Vagina (tissue), 2 donors: ENCODE measurements at regions not wholly inside any gene's neighbourhood (a gene's known extent, or its start where the extent isn't known, plus 50 kb on each side); places are given as distances from the start of the nearest gene placed in this dataset.

ENCODE experiments used
- POLR2A ChIP-seq, 2 donors: fragments of 450-650 bp; IDR thresholded peaks; one replicate each; pipeline ENCODE4 v1.6.1; 2017; ENCODE audit warnings: antibody characterized with exemption in 2 of 2, mild to moderate bottlenecking in 2 of 2, moderate library complexity in 2 of 2
- POLR2AphosphoS5 ChIP-seq, 2 donors: sonication (generic); formaldehyde crosslinking; IDR thresholded peaks; one replicate each; pipeline ENCODE4 v1.9.0; 2017; ENCODE audit warnings: antibody characterized with exemption in 2 of 2, mild to moderate bottlenecking in 2 of 2, low read depth in 1 of 2; ENCODE audit not compliant: insufficient read depth in 1 of 2
- TF ChIP-seq, protein P1 (sequence below), 3 experiments: fragments of 450-650 bp in 2 of 3; fragments of 200-600 bp in 1 of 3; sonication (generic) in 1 of 3; IDR thresholded peaks; one replicate each; pipeline ENCODE4 v1.5.1; 2017 to 2019; ENCODE audit warnings: antibody characterized with exemption in 3 of 3, mild to moderate bottlenecking in 2 of 3, moderate library complexity in 2 of 3

DNA sequence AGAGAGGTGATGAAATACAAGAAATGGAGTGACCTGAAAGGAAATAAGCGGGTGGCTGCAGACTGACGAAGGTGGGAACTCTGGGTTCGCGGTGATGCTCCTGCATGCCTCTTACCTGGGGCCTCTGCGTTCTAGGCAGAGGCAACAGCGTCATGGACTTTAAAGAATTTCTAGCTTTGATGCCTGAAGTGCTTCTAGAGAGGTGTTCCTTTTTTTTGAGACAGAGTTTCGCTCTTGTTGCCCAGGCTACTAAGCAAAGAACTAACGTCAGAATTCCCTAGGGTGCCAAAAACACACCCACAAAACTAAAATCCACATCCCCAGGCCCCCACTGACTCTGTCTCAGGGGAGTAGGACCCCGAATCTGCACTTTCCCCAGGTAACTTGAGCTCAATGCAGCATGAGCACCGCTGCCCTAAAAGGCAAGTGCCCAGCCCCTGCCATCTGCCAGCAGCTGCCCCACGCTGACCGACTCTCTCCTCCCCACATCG is 110.5 kb upstream of the ID2 start:
- TF ChIP-seq, protein P1, sequence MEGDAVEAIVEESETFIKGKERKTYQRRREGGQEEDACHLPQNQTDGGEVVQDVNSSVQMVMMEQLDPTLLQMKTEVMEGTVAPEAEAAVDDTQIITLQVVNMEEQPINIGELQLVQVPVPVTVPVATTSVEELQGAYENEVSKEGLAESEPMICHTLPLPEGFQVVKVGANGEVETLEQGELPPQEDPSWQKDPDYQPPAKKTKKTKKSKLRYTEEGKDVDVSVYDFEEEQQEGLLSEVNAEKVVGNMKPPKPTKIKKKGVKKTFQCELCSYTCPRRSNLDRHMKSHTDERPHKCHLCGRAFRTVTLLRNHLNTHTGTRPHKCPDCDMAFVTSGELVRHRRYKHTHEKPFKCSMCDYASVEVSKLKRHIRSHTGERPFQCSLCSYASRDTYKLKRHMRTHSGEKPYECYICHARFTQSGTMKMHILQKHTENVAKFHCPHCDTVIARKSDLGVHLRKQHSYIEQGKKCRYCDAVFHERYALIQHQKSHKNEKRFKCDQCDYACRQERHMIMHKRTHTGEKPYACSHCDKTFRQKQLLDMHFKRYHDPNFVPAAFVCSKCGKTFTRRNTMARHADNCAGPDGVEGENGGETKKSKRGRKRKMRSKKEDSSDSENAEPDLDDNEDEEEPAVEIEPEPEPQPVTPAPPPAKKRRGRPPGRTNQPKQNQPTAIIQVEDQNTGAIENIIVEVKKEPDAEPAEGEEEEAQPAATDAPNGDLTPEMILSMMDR (IDR thresholded peaks at IDR 0.05) = no peak
- no peak for TF ChIP-seq POLR2A (IDR thresholded peaks at IDR 0.05)
- no peak for TF ChIP-seq POLR2AphosphoS5 (IDR thresholded peaks at IDR 0.05; ENCODE audit: insufficient read depth in 1 of 2, low read depth in 1 of 2)
